Stimulated activated CD8-positive, alpha-beta memory T cell treated with anti-CD3 and anti-CD28 coated beads, Interleukin-4, amount 100 ng/mL, for 48 hours (primary cell): ENCODE measurements at regions not wholly inside any gene's neighbourhood (a gene's known extent, or its start where the extent isn't known, plus 50 kb on each side); places are given as distances from the start of the nearest gene placed in this dataset.
"Not testable (repeated sequence)": the region's sequence is repeated elsewhere in the genome, so short reads cannot be mapped to it uniquely, and the experiment has no call there.

Experiments used
- DNase-seq: peaks from one replicate; pipeline ENCODE4 v3.0.0-alpha.2; 2020

DNA sequence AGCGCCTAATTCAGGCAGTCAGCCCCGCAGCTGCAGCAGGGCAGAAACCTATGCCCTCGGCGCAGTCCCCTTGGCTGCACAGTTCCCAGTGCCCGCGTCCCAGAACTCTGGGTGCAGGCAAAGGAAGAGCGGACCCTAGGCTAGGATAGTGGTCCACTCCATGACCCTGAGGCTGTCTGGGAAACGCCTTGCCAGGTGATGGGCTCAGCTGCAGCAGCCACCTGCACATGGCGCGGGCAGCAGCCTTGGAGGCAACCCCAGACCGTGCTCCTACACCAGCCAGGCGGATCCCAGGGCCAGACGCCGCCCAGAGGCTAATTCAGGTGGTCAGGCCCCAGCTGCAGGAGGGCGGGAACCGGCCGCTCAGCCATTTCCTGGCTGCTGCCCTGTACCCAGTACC is 83.0 kb downstream of the POTEC start:
- not testable (repeated sequence) for DNase-seq

DNA sequence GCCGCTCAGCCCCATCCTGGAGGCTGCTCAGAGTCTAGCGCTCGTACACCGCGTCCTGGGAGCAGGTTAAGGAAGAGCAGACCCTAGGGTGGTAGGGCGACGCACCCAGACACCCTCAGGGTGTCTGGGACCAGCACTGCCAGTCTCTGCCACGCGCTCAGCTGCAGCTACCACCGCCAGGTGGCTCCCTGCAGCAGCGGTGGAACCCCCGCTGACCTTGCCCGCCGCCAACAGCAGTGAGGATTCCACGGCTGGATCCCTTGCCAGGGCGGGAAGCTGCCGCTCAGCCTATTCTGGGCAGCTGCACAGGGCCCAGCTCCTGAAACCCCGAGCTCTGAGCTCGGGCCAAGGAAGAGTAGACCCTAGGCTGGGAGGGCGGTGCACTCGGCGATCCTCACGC is 83.6 kb downstream of the POTEC start:
- not testable (repeated sequence) for DNase-seq

DNA sequence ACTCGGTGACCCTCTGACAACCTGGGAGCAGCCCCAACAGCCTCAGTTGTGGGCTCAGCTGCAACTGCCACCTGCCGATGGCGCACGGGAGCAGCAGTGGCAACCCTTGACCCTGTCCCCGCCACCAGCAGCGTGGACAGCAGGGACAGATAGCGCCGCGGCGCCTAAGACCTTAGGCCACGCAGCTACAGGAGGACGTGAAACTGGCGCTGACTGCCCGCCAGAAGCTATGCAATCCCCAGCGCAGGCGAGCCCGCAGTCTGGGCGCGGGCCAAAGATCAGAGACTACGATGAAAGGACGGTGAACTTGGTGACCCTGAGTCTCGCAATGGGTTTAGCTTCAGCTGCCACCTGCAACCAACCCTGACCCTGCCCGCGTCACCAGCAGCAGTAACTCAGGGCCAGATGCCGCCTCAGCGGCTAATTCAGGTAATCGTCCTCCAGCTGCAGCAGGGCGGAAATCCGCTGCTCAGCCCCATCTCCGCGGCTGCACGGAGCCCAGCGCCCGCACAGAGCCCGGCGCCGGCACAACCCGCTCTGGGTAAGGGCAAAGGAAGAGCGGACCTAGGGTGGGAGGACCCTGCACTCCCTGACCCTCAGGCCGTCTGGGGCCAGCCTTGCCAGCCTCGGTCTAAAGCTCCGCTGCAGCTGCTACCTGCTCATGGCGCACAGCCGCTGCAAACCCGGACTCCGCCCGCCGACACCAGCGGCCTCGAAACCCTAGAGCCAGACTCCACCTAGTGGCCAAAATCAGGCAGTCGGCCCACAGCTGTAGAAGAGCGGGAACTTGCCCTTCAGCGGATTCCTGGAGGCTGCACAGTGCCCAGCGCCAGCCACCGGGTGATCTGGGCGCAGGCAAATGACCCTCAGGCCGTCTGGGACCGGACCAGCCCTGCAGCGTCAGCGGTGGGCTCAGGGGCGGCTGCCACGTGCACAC is 85.1 kb downstream of the POTEC start:
- DNase-seq = peak; percentile 77

DNA sequence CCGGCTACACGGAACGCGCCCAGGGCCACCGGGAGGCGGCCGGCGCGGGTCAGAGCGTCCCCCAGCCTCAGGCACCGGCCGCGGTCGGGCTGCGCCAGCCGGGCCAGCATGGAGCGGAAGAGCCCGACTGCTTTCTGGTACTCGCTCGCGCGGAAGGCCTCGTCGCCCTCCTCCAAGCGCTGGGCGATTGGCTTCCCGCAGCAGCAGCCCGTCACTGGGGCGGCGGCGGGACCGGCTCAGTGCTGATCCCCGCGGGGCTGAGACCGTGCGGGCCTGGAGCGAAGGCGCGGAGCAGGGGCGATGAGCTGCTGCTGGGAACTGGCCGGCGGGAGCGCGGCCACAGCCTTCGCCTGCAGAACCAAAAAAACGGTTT is 92.8 kb downstream of the POTEC start:
- peak; percentile 38 for DNase-seq

GRCh38 chr18:14449995-14450636 is 93.3 kb downstream of the POTEC start:
- DNase-seq = peak; percentile 41

DNA sequence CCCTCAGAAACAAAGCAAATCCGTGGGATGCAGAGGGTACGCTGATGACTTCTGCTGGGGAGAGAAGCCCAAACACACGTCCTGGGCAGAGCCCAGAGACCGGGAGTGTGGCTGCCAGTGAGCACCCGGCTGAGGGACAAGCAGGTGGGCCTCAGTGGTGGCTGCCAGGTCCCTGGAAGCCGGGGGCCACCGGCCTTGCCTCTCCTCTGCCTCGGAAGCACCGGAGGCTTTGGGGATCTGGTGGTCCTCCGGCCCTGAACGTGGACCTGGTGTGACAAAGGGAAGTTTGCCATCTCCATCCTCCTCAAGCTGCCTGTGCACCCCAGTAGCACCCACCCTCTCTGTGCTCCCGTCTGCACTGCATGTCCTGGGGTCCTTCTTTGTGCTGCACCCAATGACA is 94.3 kb downstream of the POTEC start:
- DNase-seq = not testable (repeated sequence)

DNA sequence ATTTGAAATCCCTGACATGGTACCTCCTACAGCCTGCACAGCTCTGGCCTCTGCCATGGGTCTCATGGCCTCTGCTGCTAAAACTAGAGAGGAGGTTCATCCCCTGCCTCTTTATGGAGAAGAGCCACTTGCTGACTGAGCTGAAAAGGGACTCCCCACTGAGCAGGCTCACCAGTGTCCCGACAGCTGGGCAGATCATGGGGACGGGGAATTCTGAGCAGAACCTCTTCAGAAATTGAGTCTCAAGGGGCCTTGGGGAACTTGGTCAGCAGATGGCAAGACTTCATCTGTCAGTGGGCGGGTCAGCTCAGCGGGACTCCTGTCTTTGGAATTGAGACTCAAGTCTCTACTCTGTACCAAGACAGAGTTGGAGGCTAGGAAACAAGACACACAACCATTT is 95.7 kb downstream of the POTEC start:
- not testable (repeated sequence) for DNase-seq

DNA sequence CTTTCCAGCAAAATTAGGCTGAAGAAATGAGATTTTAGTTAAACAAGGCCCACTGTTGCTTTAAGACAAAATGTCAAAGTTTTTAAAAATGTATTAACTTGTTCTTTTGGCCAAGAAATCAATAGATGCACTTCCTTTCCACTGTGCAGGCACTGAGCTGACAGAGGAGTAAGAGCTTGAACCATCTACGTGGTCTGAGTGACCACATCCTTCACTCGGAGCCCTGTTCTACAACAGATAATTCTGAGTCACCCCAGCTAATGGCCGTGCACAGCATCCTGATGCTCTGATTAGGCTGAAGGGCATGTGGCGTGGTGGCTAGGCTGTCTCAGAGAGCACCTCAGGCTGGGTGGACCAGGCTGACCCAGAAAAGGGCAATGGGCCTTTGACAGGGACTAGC is 107.9 kb downstream of the POTEC start:
- DNase-seq = not testable (repeated sequence)

GRCh38 chr18:14432371-14432770 is 111.0 kb downstream of the POTEC start:
- DNase-seq = not testable (repeated sequence)

GRCh38 chr18:14431031-14431521 is 112.3 kb downstream of the POTEC start:
- peak; percentile 74 for DNase-seq

DNA sequence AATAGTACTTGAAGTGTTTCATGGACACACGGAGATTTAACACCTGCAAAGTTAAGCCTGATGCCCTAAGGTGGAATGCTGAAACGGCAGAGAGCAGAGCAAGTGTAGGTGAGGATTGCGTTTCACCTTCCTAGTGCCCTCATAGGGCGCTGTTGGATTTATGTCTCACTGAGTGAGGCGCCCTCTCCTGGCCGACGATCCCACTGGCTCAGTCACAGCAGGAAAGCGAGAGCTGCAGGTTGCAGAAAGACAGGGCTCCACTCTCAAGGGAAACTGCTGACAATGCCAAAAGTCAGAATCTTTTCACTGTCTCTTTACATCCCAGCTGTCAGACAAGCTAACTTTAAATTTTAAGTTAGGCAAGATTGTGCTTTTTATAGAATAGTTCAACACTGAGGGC is 127.6 kb downstream of the POTEC start:
- peak; percentile 56 for DNase-seq

DNA sequence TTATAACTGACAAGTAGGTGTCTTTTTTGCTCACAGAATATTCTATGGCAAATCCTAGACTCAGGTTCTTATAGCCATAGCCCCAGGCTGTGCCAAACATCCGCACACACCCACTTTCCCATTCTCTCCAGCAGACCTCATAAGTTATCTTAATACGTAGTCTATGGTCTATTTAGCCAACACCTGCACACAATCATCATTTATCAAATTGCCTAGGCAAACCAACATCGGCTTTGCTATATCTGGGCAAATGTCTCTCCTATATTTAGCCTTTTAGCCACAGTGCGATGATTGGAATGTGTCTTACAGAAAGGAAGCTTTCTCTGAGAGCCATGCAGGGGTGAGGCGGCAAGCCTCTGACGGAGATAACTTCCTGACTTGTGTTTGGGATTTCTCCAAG is 128.0 kb downstream of the POTEC start:
- DNase-seq = not testable (repeated sequence)

GRCh38 chr18:14395533-14395932 is 147.9 kb downstream of the POTEC start:
- DNase-seq = not testable (repeated sequence)

- DNase-seq = not testable (repeated sequence)
Measured at GRCh38 chr18:14393563-14394103, 149.8 kb downstream of the POTEC start.

GRCh38 chr18:14392604-14393003 is 150.8 kb downstream of the POTEC start:
- not testable (repeated sequence) for DNase-seq

DNA sequence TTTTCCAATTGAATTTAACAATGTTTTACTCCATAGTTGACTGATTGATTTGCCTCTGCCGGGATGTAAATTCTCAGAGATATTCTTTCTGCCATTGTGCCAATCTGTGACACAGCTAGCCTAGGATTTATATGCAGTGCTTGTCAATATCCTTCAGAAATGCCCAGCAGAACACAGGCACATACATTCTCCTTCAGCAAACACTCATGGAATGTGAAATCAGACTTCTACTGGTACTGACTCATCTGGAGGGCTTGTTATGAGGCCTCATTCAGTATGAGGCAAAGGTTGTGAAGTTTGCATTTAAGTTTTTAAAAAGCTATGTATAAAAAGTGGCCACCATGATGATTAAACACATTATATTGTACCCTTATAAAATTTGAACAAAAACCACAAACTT is 158.4 kb downstream of the POTEC start:
- not testable (repeated sequence) for DNase-seq

- DNase-seq = not testable (repeated sequence)
Measured at GRCh38 chr18:14382666-14383065, 160.7 kb downstream of the POTEC start.

GRCh38 chr18:14379489-14379888 is 163.9 kb downstream of the POTEC start:
- DNase-seq = not testable (repeated sequence)

DNA sequence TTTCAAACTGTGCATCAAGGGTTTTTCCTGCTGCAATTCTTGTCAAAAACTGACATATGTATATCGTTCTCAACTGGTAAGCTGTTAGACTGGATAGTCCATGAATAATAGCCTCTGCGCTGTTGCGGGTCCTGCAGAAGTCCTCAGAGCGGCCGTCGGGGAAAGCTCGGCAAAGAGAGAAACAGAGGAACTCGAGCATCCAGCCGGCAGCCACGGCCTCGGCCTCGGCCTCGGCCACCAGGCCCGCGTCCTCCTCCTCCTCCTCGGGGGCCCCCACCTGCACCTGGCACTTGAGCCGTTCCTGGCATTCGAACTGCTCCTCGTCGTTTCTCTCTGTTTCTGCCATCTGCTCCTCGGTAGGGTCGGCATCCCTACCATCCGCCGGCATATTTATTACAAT is 165.0 kb downstream of the POTEC start:
- DNase-seq = not testable (repeated sequence)

DNA sequence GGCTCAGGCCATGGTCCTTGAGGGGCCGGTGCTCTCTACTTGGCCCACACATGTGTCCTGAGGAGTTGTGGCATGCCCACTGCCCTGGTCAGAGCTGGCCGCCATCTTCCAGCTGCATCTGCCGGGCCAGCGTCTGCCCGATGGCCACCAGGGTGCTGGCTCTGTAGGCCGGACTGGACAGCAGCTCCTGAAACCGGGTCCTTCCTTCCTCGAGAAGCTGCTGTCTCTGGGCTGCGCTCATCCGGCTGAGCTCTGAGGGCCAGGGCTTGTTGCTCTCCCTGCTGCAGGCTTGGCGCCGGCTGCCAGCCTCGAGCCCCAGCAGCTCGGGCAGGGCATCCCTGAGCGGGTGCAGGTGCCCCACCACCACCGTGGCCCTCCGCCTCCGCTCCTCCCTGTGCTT is 182.1 kb downstream of the POTEC start:
- DNase-seq = not testable (repeated sequence)

- DNase-seq = not testable (repeated sequence)
Measured at GRCh38 chr18:14357553-14358297, 185.7 kb downstream of the POTEC start.

DNA sequence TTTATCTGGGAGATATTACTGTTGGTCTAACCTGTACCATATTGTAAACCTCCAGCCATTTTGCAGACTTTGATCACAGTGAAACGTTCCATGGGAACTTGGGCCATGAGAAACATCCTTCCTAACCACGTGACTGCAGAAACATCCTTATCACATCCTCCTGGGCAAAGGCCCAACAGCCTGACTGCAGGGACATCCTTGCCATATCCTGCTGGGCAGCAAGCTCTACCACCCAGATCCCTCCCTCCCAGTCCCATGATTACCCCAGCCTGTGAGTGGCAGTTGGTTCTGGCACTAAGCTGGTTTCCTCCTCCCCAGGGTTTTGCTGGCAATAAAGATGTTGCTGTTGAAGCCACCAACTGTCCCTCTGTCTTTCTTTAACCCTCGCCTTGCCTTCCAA is 201.2 kb downstream of the POTEC start:
- DNase-seq = not testable (repeated sequence)

DNA sequence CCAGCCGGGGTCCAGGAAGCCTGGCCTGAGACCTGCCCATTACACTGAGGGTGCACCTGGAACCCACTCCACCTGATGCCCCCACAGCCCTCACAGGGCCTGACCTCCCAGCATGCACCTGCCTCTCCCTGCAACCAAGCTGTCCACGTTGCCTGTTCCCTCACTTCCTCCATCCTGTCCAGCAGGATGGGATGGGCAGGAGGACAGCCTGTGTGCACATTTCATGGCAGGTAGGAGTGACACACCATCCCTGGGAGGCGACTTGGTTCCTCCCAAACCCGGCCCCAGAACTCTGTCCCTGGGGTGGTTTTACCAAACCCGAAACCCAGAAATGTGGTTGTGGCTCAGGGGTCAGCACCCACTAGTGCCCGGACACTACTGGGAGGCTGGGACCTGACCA is 203.8 kb upstream of the ZNF519 start:
- not testable (repeated sequence) for DNase-seq
